SH-SY5Y (cell line): ENCODE measurements at regions not wholly inside any gene's neighbourhood (a gene's known extent, or its start where the extent isn't known, plus 50 kb on each side); places are given as distances from the start of the nearest gene placed in this dataset.

Source experiments
- GATA2 ChIP-seq: IDR thresholded peaks from 2 replicates; pipeline ENCODE4 v1.6.1; 2011; ENCODE audit warnings: mild to moderate bottlenecking, low read depth, low read length
- GATA3 ChIP-seq: IDR thresholded peaks from 2 replicates; pipeline ENCODE4 v1.6.1; 2011; ENCODE audit warnings: low read depth, mild to moderate bottlenecking, low read length, moderate library complexity

GRCh38 chr12:43044241-43044640 lies 454.7 kb upstream of the PRICKLE1 start:
- TF ChIP-seq GATA2 (no peak), GATA3 (no peak)
